ENCODE measurements at regions not wholly inside any gene's neighbourhood (a gene's known extent, or its start where the extent isn't known, plus 50 kb on each side); places are given as distances from the start of the nearest gene placed in this dataset.

- TF ChIP-seq CTCF (IDR thresholded peaks at IDR 0.05 in 2 of 3, conservative IDR thresholded peaks at IDR 0.05 in 1 of 3; ENCODE audit: insufficient read depth in 2 of 3, low read depth in 1 of 3, low read length in 3 of 3) (peak; percentile 66 to 76 (median 70)), YY1 (IDR thresholded peaks at IDR 0.05; ENCODE audit: borderline replicate concordance in 1 of 3, control insufficient read depth in 1 of 3, extremely low read depth in 1 of 3, insufficient read depth in 3 of 3, insufficient read length in 1 of 3, insufficient replicate concordance in 2 of 3, low read depth in 1 of 3, low read length in 2 of 3) (peak in 1 of 3 experiments; percentile 68), SMC3 (conservative IDR thresholded peaks at IDR 0.05; ENCODE audit: insufficient read depth, low read depth, low read length) (peak; percentile 66)
Observed at GRCh38 chr18:21179590-21180220, 62.3 kb upstream of the GREB1L start (continued).

- no peak overlapping the region for H3K4me2 ChIP-seq (ENCODE audit: insufficient read depth, low read length)
- BruUV-seq (replicated peaks) = no TSS peak
- in situ Hi-C loops (cut with MboI) = no loop called here
- H3K27me3 ChIP-seq (ENCODE audit: control insufficient read depth in 2 of 2, insufficient read depth in 2 of 2, low read length in 2 of 2) = no peaks in the 10 kb centered on the region
- 0% methylated on average over 7 of the region's 7 CpGs for WGBS (ENCODE audit: insufficient coverage, low coverage, missing lambda C conversion rate)
- DNase-seq (ENCODE audit: extremely low read depth in 1 of 4, low spot score in 3 of 4) (no peak), FAIRE-seq (no peak), ATAC-seq (no peak)
- H3K9ac ChIP-seq (ENCODE audit: insufficient read depth in 1 of 2, low read depth in 2 of 2, low read length in 2 of 2) = no peak overlapping the region
- intact Hi-C loops (cut with micrococcal nuclease) = loop anchor here (10.0 kb wide), 1 partner anchor 206 kb away; no protein-coding TSS in a partner anchor
- CTCF ChIA-PET (ENCODE audit: low intra/inter-chr PET ratio) = no interaction called here
- POLR2A ChIA-PET = no interaction called here
- H3K4me1 ChIP-seq (replicated peaks in 1 of 2; ENCODE audit: control insufficient read depth in 2 of 2, insufficient read depth in 2 of 2, low read length in 2 of 2) = no peaks in the 10 kb centered on the region
- no peaks in the 10 kb centered on the region for H3K79me2 ChIP-seq (ENCODE audit: control insufficient read depth, insufficient read depth, low read length)
- no peaks in the 10 kb centered on the region for H3K36me3 ChIP-seq (ENCODE audit: control insufficient read depth, insufficient read depth, low read length)
- no peaks in the 10 kb centered on the region for H4K20me1 ChIP-seq (replicated peaks; ENCODE audit: control insufficient read depth, insufficient read depth, low read length)
- no peak overlapping the region for H3K4me3 ChIP-seq
- no peaks in the 10 kb centered on the region for H3K9me3 ChIP-seq (replicated peaks; ENCODE audit: control insufficient read depth, insufficient read depth, low read depth, low read length)
- H3K27ac ChIP-seq (ENCODE audit: extremely low read depth, low read depth, low read length) = no peak overlapping the region
- no peak overlapping the region for H2AFZ ChIP-seq (ENCODE audit: low read depth, low read length)
- H3K9me1 ChIP-seq (ENCODE audit: control insufficient read depth, insufficient read depth, low read length) = no peaks in the 10 kb centered on the region
- TF ChIP-seq ARID2 (IDR thresholded peaks at IDR 0.05) (no peak), SAFB (IDR thresholded peaks at IDR 0.05; ENCODE audit: borderline replicate concordance, low read depth, low read length) (no peak), TAF15 (IDR thresholded peaks at IDR 0.05; ENCODE audit: low read depth, low read length) (no peak), RERE (CRISPR knock-in tag; IDR thresholded peaks at IDR 0.05; ENCODE audit: borderline replicate concordance) (no peak), MCM2 (IDR thresholded peaks at IDR 0.05; ENCODE audit: low read depth) (no peak), RCOR1 (IDR thresholded peaks at IDR 0.05; ENCODE audit: borderline replicate concordance in 1 of 2, low read depth in 2 of 2, low read length in 2 of 2) (no peak), ILF3 (IDR thresholded peaks at IDR 0.05; ENCODE audit: borderline replicate concordance) (no peak), SMAD1 (IDR thresholded peaks at IDR 0.05; ENCODE audit: low read depth, low read length, partially characterized antibody) (no peak), ZNF830 (CRISPR knock-in tag; IDR thresholded peaks at IDR 0.05) (no peak), ZNF384 (IDR thresholded peaks at IDR 0.05; ENCODE audit: low read depth, low read length) (no peak)
Observed at GRCh38 chr18:21180588-21180987, 61.4 kb upstream of the GREB1L start.

Measured in K562 (cell line).